H54 (cell line): ENCODE measurements at regions not wholly inside any gene's neighbourhood (a gene's known extent, or its start where the extent isn't known, plus 50 kb on each side); places are given as distances from the start of the nearest gene placed in this dataset.
A peak's percentile ranks its signal among the peaks of the same experiment; 100 is the strongest.

ENCODE experiments used
- DNase-seq: peaks from one replicate; pipeline ENCODE4 v3.0.0; 2011; ENCODE audit warnings: low spot score, mixed read lengths; ENCODE audit not compliant: insufficient read length
- FAIRE-seq: peaks from 3 replicates; lab custom pipeline; 2011; peaks lifted over from hg19 to GRCh38; lab: Jason Lieb, UNC
- POLR2A ChIP-seq: IDR thresholded peaks from 2 replicates; pipeline ENCODE4 v1.6.1; 2011; ENCODE audit warnings: low read depth, mild to moderate bottlenecking, low read length

GRCh38 chr9:79257790-79258351, 313.9 kb upstream of the TLE4 start:
- TF ChIP-seq POLR2A = no peak
- FAIRE-seq (no peak), DNase-seq (no peak)

DNA sequence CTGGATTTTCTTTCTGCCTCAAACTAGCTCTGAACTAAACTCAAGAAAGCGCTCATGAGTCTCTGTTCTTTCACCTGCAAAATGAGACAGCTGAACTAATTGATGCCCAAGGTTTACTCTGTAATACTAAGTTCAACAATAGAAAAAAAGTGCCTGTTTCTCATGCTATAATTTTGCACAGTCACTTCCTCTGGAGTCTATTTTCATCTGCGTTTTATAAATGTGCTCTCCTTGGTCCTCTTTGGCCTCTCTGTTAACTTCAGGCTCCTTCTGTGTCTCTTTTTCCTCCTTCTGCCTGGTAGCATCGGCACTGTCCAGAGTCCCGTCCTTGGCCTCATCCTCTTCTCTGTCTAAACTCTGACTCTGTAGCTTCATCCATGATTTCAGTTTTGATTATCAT, 311.9 kb upstream of the TLE4 start:
- no peak for FAIRE-seq
- no peak for TF ChIP-seq POLR2A
- DNase-seq = no peak

DNA sequence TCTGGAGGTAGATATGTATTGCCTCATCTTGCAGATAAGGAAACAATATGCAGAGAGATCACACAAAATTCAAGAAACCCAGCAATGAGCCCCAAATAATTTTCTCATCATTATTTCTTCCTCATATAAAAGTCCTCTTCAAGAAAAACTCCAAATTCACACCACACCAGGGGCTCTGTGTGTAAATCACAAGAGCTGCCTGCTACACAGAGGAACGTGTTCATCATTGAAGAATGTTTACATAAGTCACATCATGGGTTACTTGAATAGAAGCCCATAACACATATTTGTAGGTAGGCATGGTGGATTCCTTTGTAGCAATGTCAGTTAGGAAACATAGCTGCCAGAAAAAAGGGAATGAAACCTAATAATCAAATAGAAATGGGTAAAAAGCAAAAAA, 308.1 kb upstream of the TLE4 start:
- peak; percentile 35 for DNase-seq
- FAIRE-seq = no peak
- TF ChIP-seq POLR2A = no peak

DNA sequence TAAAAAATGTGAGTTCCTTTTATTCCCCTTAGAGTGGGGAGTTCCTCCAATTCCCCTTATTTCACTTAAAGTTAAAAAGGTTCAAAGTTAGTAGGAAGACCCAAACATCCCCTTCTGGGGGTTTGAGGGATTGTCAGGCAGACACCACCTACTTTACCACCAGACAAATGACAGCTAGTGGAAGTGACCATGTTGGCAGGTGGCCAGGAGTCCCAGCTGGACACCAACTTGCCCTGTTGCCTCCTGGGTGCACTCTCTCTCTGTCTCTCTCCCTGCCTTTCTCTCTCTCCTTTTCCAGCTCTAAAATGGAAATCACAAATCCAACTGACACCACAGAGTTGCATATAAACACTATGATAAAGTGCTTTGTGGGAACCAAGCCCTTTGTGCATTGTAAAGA, 307.7 kb upstream of the TLE4 start:
- DNase-seq = no peak
- TF ChIP-seq POLR2A = no peak
- no peak for FAIRE-seq

GRCh38 chr9:79264511-79265355, 307.0 kb upstream of the TLE4 start:
- DNase-seq (no peak), FAIRE-seq (no peak)
- no peak for TF ChIP-seq POLR2A

DNA sequence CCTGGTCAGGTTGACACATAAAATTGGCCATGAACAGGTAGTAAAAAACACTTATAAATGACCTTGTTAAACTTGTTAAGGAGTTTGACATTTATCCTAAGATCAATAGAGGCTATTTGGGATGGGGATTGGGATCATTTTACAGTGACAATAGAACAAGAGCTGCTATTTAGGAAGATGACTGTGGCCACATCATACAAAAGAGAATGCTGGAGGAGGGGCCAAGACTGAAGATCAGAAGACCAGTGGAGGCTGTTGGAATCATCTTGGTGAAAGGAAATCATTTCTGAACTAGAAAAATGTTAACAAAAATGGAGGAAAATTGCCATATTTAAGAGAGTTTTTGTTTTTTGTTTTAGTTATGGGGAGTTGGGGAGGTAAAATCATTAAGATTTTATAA, 304.8 kb upstream of the TLE4 start:
- FAIRE-seq = no peak
- no peak for TF ChIP-seq POLR2A
- DNase-seq = no peak

DNA sequence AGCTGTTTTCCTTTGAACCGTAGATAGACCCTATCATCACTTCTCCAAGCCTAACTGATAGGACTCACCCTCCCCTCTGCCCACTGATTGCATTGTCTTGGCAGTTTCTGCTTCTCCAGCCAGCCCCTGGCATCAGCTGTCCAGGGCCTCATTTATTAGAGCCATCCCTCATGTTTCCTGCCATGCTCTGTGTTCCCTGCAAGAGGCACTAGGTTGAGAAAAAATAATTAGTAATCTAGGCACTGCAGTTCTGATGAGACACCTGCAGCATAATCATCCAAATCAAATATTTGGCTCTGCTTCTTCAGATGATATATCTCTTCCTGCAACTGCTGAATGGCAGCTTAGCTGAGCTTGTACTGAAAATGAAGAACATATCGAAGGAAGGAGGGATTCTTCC, 303.0 kb upstream of the TLE4 start:
- DNase-seq = no peak
- FAIRE-seq = no peak
- TF ChIP-seq POLR2A = no peak

DNA sequence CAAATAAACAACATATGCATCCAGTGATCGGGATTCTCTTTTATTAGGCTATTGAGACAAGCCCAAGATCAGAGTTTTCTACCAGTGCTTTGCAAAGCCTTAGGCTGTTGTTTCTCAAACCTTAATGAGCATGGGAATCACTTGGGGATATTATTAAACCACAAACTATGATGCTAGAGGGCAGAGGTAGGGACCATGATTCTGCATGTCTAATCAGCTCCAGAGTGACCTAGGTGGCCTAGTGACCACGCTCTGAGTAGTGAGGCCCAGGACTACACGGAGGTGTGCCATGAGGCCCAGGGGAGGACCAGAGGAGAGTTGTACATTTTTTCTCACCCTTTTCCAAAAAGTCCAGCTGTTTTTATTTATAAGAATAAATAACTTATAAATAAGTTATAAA, 298.5 kb upstream of the TLE4 start:
- no peak for FAIRE-seq
- DNase-seq = no peak
- no peak for TF ChIP-seq POLR2A

- FAIRE-seq (no peak), DNase-seq (no peak)
- TF ChIP-seq POLR2A = no peak
Observed at GRCh38 chr9:79279356-79279755, 292.4 kb upstream of the TLE4 start.

DNA sequence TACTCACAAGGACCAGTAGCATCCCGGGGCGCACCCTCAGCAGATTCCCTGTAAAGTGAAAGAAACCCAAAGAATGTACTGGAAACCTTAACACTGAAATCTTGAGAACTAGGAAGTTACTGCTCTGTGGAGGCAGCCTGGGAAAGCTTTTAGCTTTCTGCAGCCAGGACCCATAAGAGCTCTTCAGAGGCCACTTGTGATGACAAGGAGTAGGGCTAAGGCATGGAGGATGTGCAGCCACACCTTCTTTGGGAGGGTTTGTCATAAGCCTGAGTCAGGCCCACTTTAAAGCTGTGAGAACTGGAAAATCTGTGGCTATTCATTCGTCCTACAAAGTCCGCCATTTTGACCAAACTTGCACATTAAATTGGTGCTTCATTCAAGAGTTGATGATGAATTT, 291.1 kb upstream of the TLE4 start:
- FAIRE-seq (no peak), DNase-seq (no peak)
- TF ChIP-seq POLR2A = no peak

GRCh38 chr9:79284081-79284480, 287.7 kb upstream of the TLE4 start:
- DNase-seq = no peak
- TF ChIP-seq POLR2A = no peak

DNA sequence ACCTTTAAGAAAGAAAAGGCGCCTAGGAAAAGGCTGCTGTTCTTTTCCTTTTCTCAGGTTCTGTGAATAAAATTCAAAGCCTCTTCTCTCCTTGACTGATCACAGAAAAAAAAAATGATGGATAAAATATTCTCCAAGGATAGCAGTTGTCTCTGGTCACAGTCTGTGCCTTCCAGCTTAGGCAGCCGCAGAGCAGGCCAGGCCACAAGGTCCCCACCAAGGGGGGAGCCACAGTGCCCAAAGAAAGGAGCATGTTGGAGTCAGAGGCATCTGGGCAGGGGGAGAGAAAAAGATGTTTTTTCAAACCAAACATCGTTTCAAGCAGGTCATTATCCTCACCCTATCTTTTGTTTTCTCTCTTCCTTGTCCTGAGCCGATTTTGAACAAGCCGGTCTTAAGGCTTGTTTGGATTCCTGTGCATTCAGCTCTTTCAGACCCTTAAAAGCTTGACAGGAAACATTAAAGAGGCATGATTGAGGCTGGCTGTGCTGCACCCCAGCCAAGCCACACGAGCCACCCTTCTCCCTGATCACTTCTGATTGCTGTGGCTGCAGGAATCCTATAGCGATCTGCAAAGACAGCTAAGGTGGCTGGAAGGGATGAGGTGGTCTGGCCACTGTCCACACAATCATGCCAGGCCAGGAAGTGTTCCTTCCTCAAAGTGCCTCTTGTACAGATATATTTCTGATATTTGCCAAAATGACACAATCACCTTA, 284.6 kb upstream of the TLE4 start:
- no peak for DNase-seq
- no peak for TF ChIP-seq POLR2A
- no peak for FAIRE-seq

More at GRCh38 chr9:79284081-79284480, 287.7 kb upstream of the TLE4 start:
- no peak for FAIRE-seq

GRCh38 chr9:79287708-79288290, 284.0 kb upstream of the TLE4 start:
- DNase-seq (no peak), FAIRE-seq (peak; percentile 33)
- no peak for TF ChIP-seq POLR2A

- no peak for TF ChIP-seq POLR2A
- no peak for FAIRE-seq
- DNase-seq = no peak
Observed at GRCh38 chr9:79289856-79290255, 281.9 kb upstream of the TLE4 start.
